SK-N-SH treated with all-trans-retinoic acid at 6 μM for 48 hours (cell line): ENCODE measurements at regions not wholly inside any gene's neighbourhood (a gene's known extent, or its start where the extent isn't known, plus 50 kb on each side); places are given as distances from the start of the nearest gene placed in this dataset.

ENCODE experiments used
- ARNTL ChIP-seq: fragments of 450-650 bp; formaldehyde crosslinking; IDR thresholded peaks from 2 replicates; pipeline ENCODE4 v1.5.0; 2020; ENCODE audit warnings: low read depth, mild to moderate bottlenecking, moderate library complexity, borderline replicate concordance
- ZNF70 ChIP-seq: fragments of 450-650 bp; formaldehyde crosslinking; IDR thresholded peaks from 2 replicates; pipeline ENCODE4 v1.5.0; 2020; ENCODE audit warnings: mild to moderate bottlenecking, moderate library complexity

DNA sequence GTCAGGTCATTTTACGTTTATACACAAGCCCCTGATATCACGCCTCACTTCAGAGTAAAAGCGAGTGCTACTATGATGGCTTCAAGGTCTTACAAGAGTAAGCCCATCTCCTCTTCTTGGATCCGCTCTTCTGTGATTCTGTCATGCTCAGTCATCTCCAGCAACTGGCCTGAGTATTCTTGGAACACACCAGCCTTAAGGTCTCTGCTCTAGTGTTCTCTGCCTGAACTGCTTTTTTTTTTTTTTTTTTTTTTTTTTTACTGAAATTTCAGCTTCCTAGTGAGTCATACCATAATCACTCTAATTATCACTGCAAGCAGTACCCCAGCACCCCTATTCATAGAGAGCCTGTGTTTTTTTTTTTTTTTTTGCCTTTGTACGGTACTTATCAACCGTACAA is 1228.9 kb downstream of the CNTNAP5 start:
- no peak for TF ChIP-seq ARNTL (CRISPR knock-in tag)
- TF ChIP-seq ZNF70 (CRISPR knock-in tag): no peak
